Renal cortex interstitium (tissue), 11 donors: ENCODE measurements at regions not wholly inside any gene's neighbourhood (a gene's known extent, or its start where the extent isn't known, plus 50 kb on each side); places are given as distances from the start of the nearest gene placed in this dataset.

Experiments
- DNase-seq, 11 donors: peaks; one replicate each; pipeline ENCODE4 v3.0.0-alpha.2; 2013; ENCODE audit warnings: low read depth in 9 of 11, low spot score in 4 of 11; ENCODE audit errors: extremely low read depth in 1 of 11

GRCh38 chr12:63298386-63298930 is 147.5 kb upstream of the AVPR1A start:
- no peak for DNase-seq

- DNase-seq, result peak in 5 of 11 donors; percentile 44 to 75 (median 59)
Measured at GRCh38 chr12:63294327-63294632, 143.3 kb upstream of the AVPR1A start.

GRCh38 chr12:63292471-63293221 is 141.6 kb upstream of the AVPR1A start:
- no peak for DNase-seq

- DNase-seq, result peak in 4 of 11 donors; percentile 17 to 45 (median 31)
Measured at GRCh38 chr12:63276537-63277365, 125.8 kb upstream of the AVPR1A start.

- no peak for DNase-seq
Measured at GRCh38 chr12:63266988-63267387, 116.0 kb upstream of the AVPR1A start.

GRCh38 chr12:63264629-63265028 is 113.6 kb upstream of the AVPR1A start:
- no peak for DNase-seq

GRCh38 chr12:63250486-63250885 is 99.5 kb upstream of the AVPR1A start:
- DNase-seq, result no peak

GRCh38 chr12:63238892-63239291 is 87.9 kb upstream of the AVPR1A start:
- no peak for DNase-seq

- DNase-seq, result no peak
Measured at GRCh38 chr12:63232896-63233295, 81.9 kb upstream of the AVPR1A start.

- DNase-seq, result no peak
Measured at GRCh38 chr12:63228853-63229252, 77.9 kb upstream of the AVPR1A start.

- no peak for DNase-seq
Measured at GRCh38 chr12:63226792-63227463, 75.9 kb upstream of the AVPR1A start.

GRCh38 chr12:63224396-63224795 is 73.4 kb upstream of the AVPR1A start:
- DNase-seq, result no peak

- DNase-seq, result no peak
Measured at GRCh38 chr12:63223128-63223527, 72.1 kb upstream of the AVPR1A start.

- no peak for DNase-seq
Measured at GRCh38 chr12:63222582-63222981, 71.6 kb upstream of the AVPR1A start.

- DNase-seq, result no peak
Measured at GRCh38 chr12:63220921-63221320, 69.9 kb upstream of the AVPR1A start.

- no peak for DNase-seq
Measured at GRCh38 chr12:63212316-63212715, 61.3 kb upstream of the AVPR1A start.

- DNase-seq, result no peak
Measured at GRCh38 chr12:63208956-63209355, 58.0 kb upstream of the AVPR1A start.

GRCh38 chr12:63206909-63207308 is 55.9 kb upstream of the AVPR1A start:
- DNase-seq, result peak in 8 of 11 donors; percentile 7 to 44 (median 24)

- no peak for DNase-seq
Measured at GRCh38 chr12:63206494-63206893, 55.5 kb upstream of the AVPR1A start.
